Hepatocyte (in vitro differentiated cells): ENCODE measurements at regions not wholly inside any gene's neighbourhood (a gene's known extent, or its start where the extent isn't known, plus 50 kb on each side); places are given as distances from the start of the nearest gene placed in this dataset.

ENCODE experiments used
- DNase-seq: peaks from one replicate; pipeline ENCODE4 v3.0.0-alpha.2; 2016; ENCODE audit warnings: low spot score
- H2AFZ ChIP-seq: fragments of 200-600 bp; sonication (generic); 2 replicates; pipeline ENCODE4 v1.6.0; 2016; ENCODE audit warnings: antibody characterized with exemption, mild to moderate bottlenecking
- H3K27ac ChIP-seq: fragments of 200-600 bp; sonication (generic); 2 replicates; pipeline ENCODE4 v1.5.1; 2016; ENCODE audit warnings: mild to moderate bottlenecking
- H3K27me3 ChIP-seq: fragments of 200-600 bp; sonication (generic); 2 replicates; pipeline ENCODE4 v1.6.1; 2016
- H3K36me3 ChIP-seq: fragments of 200-600 bp; sonication (generic); replicated peaks from 2 replicates; pipeline ENCODE4 v1.5.1; 2016; ENCODE audit warnings: low read depth; ENCODE audit not compliant: insufficient read depth
- H3K4me1 ChIP-seq: fragments of 200-600 bp; sonication (generic); 2 replicates; pipeline ENCODE4 v1.5.1; 2016; ENCODE audit warnings: mild to moderate bottlenecking, moderate library complexity; ENCODE audit not compliant: insufficient read depth
- H3K4me2 ChIP-seq: fragments of 200-600 bp; sonication (generic); 2 replicates; pipeline ENCODE4 v1.6.0; 2016
- H3K4me3 ChIP-seq: fragments of 200-600 bp; sonication (generic); 2 replicates; pipeline ENCODE4 v1.5.1; 2016; ENCODE audit warnings: mild to moderate bottlenecking
- H3K79me2 ChIP-seq: fragments of 200-600 bp; sonication (generic); 2 replicates; pipeline ENCODE4 v1.6.0; 2017; ENCODE audit warnings: mild to moderate bottlenecking
- H3K9me2 ChIP-seq: fragments of 200-600 bp; sonication (generic); replicated peaks from 2 replicates; pipeline ENCODE4 v1.6.0; 2017; ENCODE audit warnings: mild to moderate bottlenecking; ENCODE audit not compliant: insufficient read depth
- H3K9me3 ChIP-seq: fragments of 200-600 bp; sonication (generic); 2 replicates; pipeline ENCODE4 v1.5.1; 2016; ENCODE audit warnings: low read depth, mild to moderate bottlenecking
- H4K20me1 ChIP-seq: fragments of 200-600 bp; sonication (generic); 2 replicates; pipeline ENCODE4 v1.6.0; 2016; ENCODE audit warnings: mild to moderate bottlenecking; ENCODE audit not compliant: insufficient read depth, poor library complexity, severe bottlenecking
- EZH2 ChIP-seq: fragments of 200-600 bp; sonication (generic); IDR thresholded peaks from 2 replicates; pipeline ENCODE4 v1.6.1; 2016; ENCODE audit warnings: antibody characterized with exemption, mild to moderate bottlenecking, borderline replicate concordance
- EZH2phosphoT487 ChIP-seq: fragments of 200-600 bp; sonication (generic); IDR thresholded peaks from one replicate; pipeline ENCODE4 v1.6.1; 2018; ENCODE audit warnings: antibody characterized with exemption, mild to moderate bottlenecking, low read depth, moderate library complexity; ENCODE audit not compliant: unreplicated experiment, severe bottlenecking
- WGBS: methylation state at CpG from one replicate; pipeline ENCODE4 v1.1.6; 2016; ENCODE audit warnings: low lambda C conversion rate; ENCODE audit errors: missing lambda C conversion rate; 5-methylcytosine and 5-hydroxymethylcytosine counted together
- TF ChIP-seq, protein P1 (sequence below): fragments of 200-600 bp; sonication (generic); IDR thresholded peaks from 2 replicates; pipeline ENCODE4 v1.5.1; 2016; ENCODE audit warnings: antibody characterized with exemption, mild to moderate bottlenecking; ENCODE audit not compliant: poor library complexity

GRCh38 chr11:29676993-29677392 is 339.8 kb downstream of the KCNA4 start:
- Histone ChIP-seq H3K36me3 (no peaks in the 10 kb centered on the region), H3K9me2 (no peaks in the 10 kb centered on the region), H3K4me2 (no peak overlapping the region), H3K4me1 (no peaks in the 10 kb centered on the region), H3K9me3 (no peaks in the 10 kb centered on the region), H3K4me3 (no peak overlapping the region), H4K20me1 (no peaks in the 10 kb centered on the region), H3K27me3 (no peaks in the 10 kb centered on the region), H3K79me2 (no peaks in the 10 kb centered on the region), H2AFZ (no peak overlapping the region), H3K27ac (no peak overlapping the region)
- DNase-seq: no peak
- TF ChIP-seq, protein P1, sequence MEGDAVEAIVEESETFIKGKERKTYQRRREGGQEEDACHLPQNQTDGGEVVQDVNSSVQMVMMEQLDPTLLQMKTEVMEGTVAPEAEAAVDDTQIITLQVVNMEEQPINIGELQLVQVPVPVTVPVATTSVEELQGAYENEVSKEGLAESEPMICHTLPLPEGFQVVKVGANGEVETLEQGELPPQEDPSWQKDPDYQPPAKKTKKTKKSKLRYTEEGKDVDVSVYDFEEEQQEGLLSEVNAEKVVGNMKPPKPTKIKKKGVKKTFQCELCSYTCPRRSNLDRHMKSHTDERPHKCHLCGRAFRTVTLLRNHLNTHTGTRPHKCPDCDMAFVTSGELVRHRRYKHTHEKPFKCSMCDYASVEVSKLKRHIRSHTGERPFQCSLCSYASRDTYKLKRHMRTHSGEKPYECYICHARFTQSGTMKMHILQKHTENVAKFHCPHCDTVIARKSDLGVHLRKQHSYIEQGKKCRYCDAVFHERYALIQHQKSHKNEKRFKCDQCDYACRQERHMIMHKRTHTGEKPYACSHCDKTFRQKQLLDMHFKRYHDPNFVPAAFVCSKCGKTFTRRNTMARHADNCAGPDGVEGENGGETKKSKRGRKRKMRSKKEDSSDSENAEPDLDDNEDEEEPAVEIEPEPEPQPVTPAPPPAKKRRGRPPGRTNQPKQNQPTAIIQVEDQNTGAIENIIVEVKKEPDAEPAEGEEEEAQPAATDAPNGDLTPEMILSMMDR: no peak
- no peak for TF ChIP-seq EZH2phosphoT487

- Histone ChIP-seq H3K4me3 (no peak overlapping the region), H3K36me3 (no peaks in the 10 kb centered on the region), H3K9me2 (no peaks in the 10 kb centered on the region), H3K27ac (no peak overlapping the region), H3K27me3 (no peaks in the 10 kb centered on the region), H4K20me1 (no peaks in the 10 kb centered on the region), H3K4me1 (no peaks in the 10 kb centered on the region), H3K9me3 (no peaks in the 10 kb centered on the region), H3K4me2 (no peak overlapping the region), H2AFZ (no peak overlapping the region), H3K79me2 (no peaks in the 10 kb centered on the region)
- no peak for DNase-seq
- TF ChIP-seq EZH2phosphoT487 (no peak), EZH2 (no peak)
- TF ChIP-seq, protein P1: no peak
- WGBS: 77% methylated on average over 5 of the region's 5 CpGs
These were observed 347.5 kb downstream of the KCNA4 start for GRCh38 chr11:29669310-29669709.

DNA sequence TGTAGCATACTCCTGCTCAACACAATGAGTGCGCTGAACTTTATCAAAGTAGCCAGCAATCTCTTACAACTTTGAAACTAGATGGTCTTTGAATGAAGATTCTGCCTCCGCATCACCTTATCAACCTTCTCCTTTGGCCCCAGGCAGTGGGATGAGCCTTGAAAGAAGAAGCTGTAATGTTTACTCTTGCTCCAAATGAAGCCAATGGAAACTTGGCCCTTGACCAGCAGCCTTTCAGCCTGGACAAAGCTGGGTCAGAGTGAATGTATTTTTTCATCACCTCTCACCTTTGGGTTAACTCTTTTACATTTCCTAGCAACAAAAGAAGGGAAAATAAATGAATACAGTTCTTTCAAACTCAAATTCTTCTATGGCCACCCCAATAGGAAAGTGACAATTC is 359.1 kb downstream of the KCNA4 start:
- DNase-seq: no peak
- Histone ChIP-seq H3K9me3 (no peaks in the 10 kb centered on the region), H3K27me3 (no peaks in the 10 kb centered on the region), H2AFZ (no peak overlapping the region), H3K36me3 (no peaks in the 10 kb centered on the region), H3K4me2 (no peak overlapping the region), H3K4me1 (no peaks in the 10 kb centered on the region), H4K20me1 (no peaks in the 10 kb centered on the region), H3K79me2 (no peaks in the 10 kb centered on the region), H3K27ac (no peak overlapping the region), H3K4me3 (no peak overlapping the region), H3K9me2 (no peaks in the 10 kb centered on the region)
- no peak for TF ChIP-seq EZH2
- TF ChIP-seq, protein P1: no peak
- WGBS: 81% methylated on average over 2 of the region's 2 CpGs

- Histone ChIP-seq H3K9me3 (no peaks in the 10 kb centered on the region), H3K36me3 (no peaks in the 10 kb centered on the region), H3K4me3 (no peak overlapping the region), H3K4me1 (no peaks in the 10 kb centered on the region), H3K9me2 (no peaks in the 10 kb centered on the region), H4K20me1 (no peaks in the 10 kb centered on the region), H2AFZ (no peak overlapping the region), H3K4me2 (no peak overlapping the region), H3K27ac (no peak overlapping the region), H3K27me3 (no peaks in the 10 kb centered on the region), H3K79me2 (no peaks in the 10 kb centered on the region)
- TF ChIP-seq EZH2phosphoT487 (no peak), EZH2 (no peak)
- TF ChIP-seq, protein P1: no peak
- WGBS: 58% methylated on average over 3 of the region's 3 CpGs
- no peak for DNase-seq
These were observed 360.2 kb downstream of the KCNA4 start for GRCh38 chr11:29656597-29656996.
